ENCODE measurements at regions not wholly inside any gene's neighbourhood (a gene's known extent, or its start where the extent isn't known, plus 50 kb on each side); places are given as distances from the start of the nearest gene placed in this dataset.

DNA sequence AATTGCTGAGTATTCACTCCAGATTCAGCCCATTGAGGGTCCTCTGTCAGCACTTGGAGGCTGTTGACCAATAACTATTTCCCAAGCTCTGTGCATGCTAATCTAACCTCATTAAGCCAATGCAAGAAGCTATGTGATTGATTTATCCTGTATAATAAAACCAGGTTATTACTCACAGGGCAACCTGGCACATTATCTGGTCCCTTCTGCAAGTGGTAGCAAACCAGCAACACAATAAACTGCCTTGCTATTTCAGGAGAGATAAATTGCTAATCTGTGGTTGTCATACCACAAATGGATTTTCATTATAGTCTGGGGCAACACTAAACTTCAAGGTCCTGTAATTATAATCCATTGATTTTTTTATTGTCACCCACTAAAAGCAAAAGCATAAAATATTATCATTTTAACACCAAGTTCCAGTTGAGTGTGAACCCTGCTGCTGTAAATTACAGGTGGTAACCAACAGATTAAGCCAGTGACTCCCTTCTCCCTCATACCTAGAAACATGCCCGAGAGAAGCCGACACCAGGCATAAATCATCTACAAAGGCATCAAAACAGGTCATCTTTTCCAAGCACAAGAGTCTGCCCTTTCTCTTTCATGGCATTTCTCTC is 51.1 kb upstream of the SOX9 start:
- no peak for DNase-seq

Measured in amniotic stem cell (primary cell).